Activated CD4-positive, alpha-beta T cell treated with anti-CD3 and anti-CD28 coated beads for 36 hours (primary cell): ENCODE measurements at regions not wholly inside any gene's neighbourhood (a gene's known extent, or its start where the extent isn't known, plus 50 kb on each side); places are given as distances from the start of the nearest gene placed in this dataset.

Experiments used
- ATAC-seq: fragments of 200-7000 bp; cut with Tn5 transposase; one replicate; pipeline ENCODE4 v1.10.0; 2021; ENCODE audit warnings: mild to moderate bottlenecking, moderate library complexity
- CTCF ChIA-PET: fragments of 350-600 bp; sonication (Branson Sonifier 250); formaldehyde crosslinking; loops from one replicate; lab custom pipeline; 2021; ENCODE audit warnings: antibody characterized with exemption; lab: Charles Lee
- POLR2A ChIA-PET: fragments of 350-600 bp; sonication (Branson Sonifier 250); formaldehyde crosslinking; loops from one replicate; lab custom pipeline; 2021; ENCODE audit warnings: antibody characterized with exemption, inconsistent platforms; lab: Charles Lee
- DNase-seq: peaks from one replicate; pipeline ENCODE4 v3.0.0-alpha.2; 2020
- H3K27ac Mint-ChIP-seq: one replicate; pipeline ENCODE4 v1.8.0; 2021; ENCODE audit warnings: mixed read lengths
- H3K27me3 Mint-ChIP-seq: one replicate; pipeline ENCODE4 v1.8.0; 2021; ENCODE audit warnings: mixed read lengths
- H3K36me3 Mint-ChIP-seq: one replicate; pipeline ENCODE4 v1.8.0; 2021; ENCODE audit warnings: low read depth, mixed read lengths
- H3K4me1 Mint-ChIP-seq: one replicate; pipeline ENCODE4 v1.8.0; 2021; ENCODE audit warnings: mixed read lengths
- H3K4me3 Mint-ChIP-seq: one replicate; pipeline ENCODE4 v1.8.0; 2021; ENCODE audit warnings: mild to moderate bottlenecking, moderate library complexity, mixed read lengths
- H3K9me3 Mint-ChIP-seq: one replicate; pipeline ENCODE4 v1.8.0; 2021; ENCODE audit warnings: low read depth, mixed read lengths
- intact Hi-C, 2 experiments: fragments of 100-400 bp; cut with DNase I in 1 of 2; cut with micrococcal nuclease in 1 of 2; formaldehyde crosslinking; loops; one replicate each; pipeline versions ENCODE4 v1.14.2 to v1.15.1; 2022 to 2024; cut with DNase I, micrococcal nuclease

- intact Hi-C loops: no loop called here
- H3K4me1 Mint-ChIP-seq: no peaks in the 10 kb centered on the region
- POLR2A ChIA-PET: no interaction called here
- no peaks in the 10 kb centered on the region for H3K36me3 Mint-ChIP-seq
- no peaks in the 10 kb centered on the region for H3K27me3 Mint-ChIP-seq
- CTCF ChIA-PET: no interaction called here
- ATAC-seq (no peak), DNase-seq (no peak)
- no peak overlapping the region for H3K27ac Mint-ChIP-seq
- H3K9me3 Mint-ChIP-seq: no peaks in the 10 kb centered on the region
- no peak overlapping the region for H3K4me3 Mint-ChIP-seq
These were observed 77.3 kb upstream of the CDH5 start for GRCh38 chr16:66289051-66289680.

GRCh38 chr16:66287926-66288325, 78.6 kb upstream of the CDH5 start:
- intact Hi-C loops: no loop called here
- no peak for DNase-seq
- ChIA-PET CTCF (no interaction called here), POLR2A (no interaction called here)
- H3K4me3 Mint-ChIP-seq: no peak overlapping the region
- H3K9me3 Mint-ChIP-seq: no peaks in the 10 kb centered on the region
- ATAC-seq: no peak
- H3K27me3 Mint-ChIP-seq: no peaks in the 10 kb centered on the region
- no peaks in the 10 kb centered on the region for H3K36me3 Mint-ChIP-seq
- no peak overlapping the region for H3K27ac Mint-ChIP-seq
- H3K4me1 Mint-ChIP-seq: no peaks in the 10 kb centered on the region

- no peaks in the 10 kb centered on the region for H3K4me1 Mint-ChIP-seq
These were observed 79.1 kb upstream of the CDH5 start for GRCh38 chr16:66287416-66287815.

GRCh38 chr16:66286527-66286926, 80.0 kb upstream of the CDH5 start:
- Mint-ChIP-seq H3K4me3 (no peak overlapping the region), H3K9me3 (no peaks in the 10 kb centered on the region), H3K27me3 (no peaks in the 10 kb centered on the region), H3K36me3 (no peaks in the 10 kb centered on the region), H3K27ac (no peak overlapping the region), H3K4me1 (no peaks in the 10 kb centered on the region)
- intact Hi-C loops: no loop called here
- ChIA-PET POLR2A (no interaction called here), CTCF (no interaction called here)
- ATAC-seq (no peak), DNase-seq (no peak)

More at GRCh38 chr16:66287416-66287815, 79.1 kb upstream of the CDH5 start:
- no peak for DNase-seq
- Mint-ChIP-seq H3K36me3 (no peaks in the 10 kb centered on the region), H3K27ac (no peak overlapping the region), H3K9me3 (no peaks in the 10 kb centered on the region), H3K27me3 (no peaks in the 10 kb centered on the region), H3K4me3 (no peak overlapping the region)
- POLR2A ChIA-PET: no interaction called here
- intact Hi-C loops: no loop called here
- CTCF ChIA-PET: no interaction called here
- no peak for ATAC-seq

- CTCF ChIA-PET: interaction anchor here (0.6 to 0.9 kb wide), 5 partner anchors 10 to 78 kb away, joined by 3 to 5 read pairs (median 3); no protein-coding TSS in a partner anchor
- POLR2A ChIA-PET: no interaction called here
- intact Hi-C loops: loop anchor here in 1 of 2 experiments (10.0 kb wide), 1 partner anchor 954 kb away; no protein-coding TSS in a partner anchor
These were observed 87.8 kb upstream of the CDH5 start for GRCh38 chr16:66278604-66279262.

GRCh38 chr16:66278111-66278531, 88.4 kb upstream of the CDH5 start:
- Mint-ChIP-seq H3K27me3 (peaks cover 19% of the 10 kb centered on the region), H3K4me3 (no peak overlapping the region), H3K9me3 (peaks cover 7% of the 10 kb centered on the region), H3K4me1 (peaks cover 7% of the 10 kb centered on the region), H3K27ac (no peak overlapping the region), H3K36me3 (no peaks in the 10 kb centered on the region)
- POLR2A ChIA-PET: no interaction called here
- ATAC-seq (no peak), DNase-seq (no peak)
- intact Hi-C loops: loop anchor here in 1 of 2 experiments (10.0 kb wide), 1 partner anchor 953 kb away; no protein-coding TSS in a partner anchor
- CTCF ChIA-PET: interaction anchor here (0.6 to 0.9 kb wide), 3 partner anchors 14 to 243 kb away, joined by 3 to 5 read pairs (median 3); no protein-coding TSS in a partner anchor

More at GRCh38 chr16:66278604-66279262, 87.8 kb upstream of the CDH5 start:
- DNase-seq (no peak), ATAC-seq (no peak)
- H3K27me3 Mint-ChIP-seq: peaks cover 19% of the 10 kb centered on the region
- H3K36me3 Mint-ChIP-seq: no peaks in the 10 kb centered on the region
- H3K4me3 Mint-ChIP-seq: no peak overlapping the region
- peaks cover 7% of the 10 kb centered on the region for H3K9me3 Mint-ChIP-seq
- peaks cover 7% of the 10 kb centered on the region for H3K4me1 Mint-ChIP-seq
- H3K27ac Mint-ChIP-seq: no peak overlapping the region

GRCh38 chr16:66277311-66278070, 89.0 kb upstream of the CDH5 start:
- intact Hi-C loops: loop anchor here in 1 of 2 experiments (10.0 kb wide), 1 partner anchor 953 kb away; no protein-coding TSS in a partner anchor
- Mint-ChIP-seq H3K27me3 (peaks cover 19% of the 10 kb centered on the region), H3K27ac (no peak overlapping the region), H3K4me3 (no peak overlapping the region), H3K36me3 (no peaks in the 10 kb centered on the region), H3K4me1 (peaks cover 7% of the 10 kb centered on the region), H3K9me3 (peaks cover 7% of the 10 kb centered on the region)
- ATAC-seq: no peak
- CTCF ChIA-PET: interaction anchor here (0.6 to 2.6 kb wide), 3 partner anchors 37 to 243 kb away, joined by 3 to 10 read pairs (median 7); no protein-coding TSS in a partner anchor
- POLR2A ChIA-PET: no interaction called here
- DNase-seq: no peak

- peaks cover 7% of the 10 kb centered on the region for H3K4me1 Mint-ChIP-seq
- ChIA-PET CTCF (interaction anchor here (0.5 to 2.6 kb wide), 16 partner anchors 20 to 132 kb away, joined by 3 to 10 read pairs (median 3); no protein-coding TSS in a partner anchor), POLR2A (no interaction called here)
- no peak for ATAC-seq
- peak; percentile 43 for DNase-seq
- peaks cover 7% of the 10 kb centered on the region for H3K9me3 Mint-ChIP-seq
- no peak overlapping the region for H3K4me3 Mint-ChIP-seq
- intact Hi-C loops: loop anchor here (1.0 to 10.0 kb wide), 2 partner anchors 39 to 951 kb away; no protein-coding TSS in a partner anchor
- H3K36me3 Mint-ChIP-seq: no peaks in the 10 kb centered on the region
- H3K27me3 Mint-ChIP-seq: peaks cover 24% of the 10 kb centered on the region
- no peak overlapping the region for H3K27ac Mint-ChIP-seq
These were observed 90.6 kb upstream of the CDH5 start for GRCh38 chr16:66275775-66276428.

GRCh38 chr16:66274335-66275110, 92.0 kb upstream of the CDH5 start:
- Mint-ChIP-seq H3K4me1 (peaks cover 11% of the 10 kb centered on the region), H3K9me3 (peaks cover 5% of the 10 kb centered on the region), H3K36me3 (no peaks in the 10 kb centered on the region), H3K4me3 (no peak overlapping the region), H3K27me3 (peaks cover 21% of the 10 kb centered on the region), H3K27ac (no peak overlapping the region)
- ChIA-PET POLR2A (no interaction called here), CTCF (interaction anchor here (0.6 to 2.6 kb wide), 10 partner anchors 21 to 273 kb away, joined by 3 to 10 read pairs (median 3); no protein-coding TSS in a partner anchor)
- peak; percentile 27 for DNase-seq
- ATAC-seq: peak; percentile 54
- intact Hi-C loops: loop anchor here (1.0 to 10.0 kb wide), 3 partner anchors 41 to 1152 kb away; partner anchors contain the start of gene CDH11 (in 1 of the 2)

- Mint-ChIP-seq H3K27ac (no peak overlapping the region), H3K4me1 (peaks cover 11% of the 10 kb centered on the region), H3K36me3 (no peaks in the 10 kb centered on the region), H3K4me3 (no peak overlapping the region), H3K27me3 (peaks cover 25% of the 10 kb centered on the region), H3K9me3 (no peaks in the 10 kb centered on the region)
- CTCF ChIA-PET: interaction anchor here (0.6 to 1.0 kb wide), 3 partner anchors 49 to 70 kb away, joined by 3 read pairs; no protein-coding TSS in a partner anchor
- POLR2A ChIA-PET: no interaction called here
- intact Hi-C loops: loop anchor here in 1 of 2 experiments (5.0 to 10.0 kb wide), 2 partner anchors 949 to 1151 kb away; partner anchors contain the start of gene CDH11
- DNase-seq (no peak), ATAC-seq (no peak)
These were observed 92.7 kb upstream of the CDH5 start for GRCh38 chr16:66273644-66274334.
